HCT116 (cell line): ENCODE measurements at regions not wholly inside any gene's neighbourhood (a gene's known extent, or its start where the extent isn't known, plus 50 kb on each side); places are given as distances from the start of the nearest gene placed in this dataset.

Experiments used
- ATAC-seq: fragments of 200-7000 bp; cut with Tn5 transposase; 2 replicates; pipeline ENCODE4 v1.9.1; 2020; ENCODE audit warnings: mild to moderate bottlenecking, moderate library complexity
- BruUV-seq: library from RNA; stranded (reverse); fragments of 400-500 nt; replicated peaks from 2 replicates; lab custom pipeline; 2021; lab: Mats Ljungman, UMichigan
- CTCF ChIA-PET: fragments of 300-600 bp; sonication (Branson Sonifier 250); formaldehyde crosslinking; loops from one replicate; lab custom pipeline; 2021; ENCODE audit warnings: antibody characterized with exemption; lab: Charles Lee
- POLR2A ChIA-PET: fragments of 300-600, 350-600 bp; sonication (Branson Sonifier 250); formaldehyde crosslinking; loops from one replicate; lab custom pipeline; 2021; ENCODE audit warnings: antibody characterized with exemption; lab: Charles Lee
- RAD21 ChIA-PET, 2 experiments: fragments of 300-600 bp; sonication (Branson Sonifier 250); formaldehyde crosslinking; loops; one replicate each; lab custom pipeline; 2023; ENCODE audit warnings: low total read pairs in 2 of 2; ENCODE audit not compliant: uncharacterized antibody in 2 of 2, unreplicated experiment in 2 of 2, low non-redundant PET in 1 of 2; lab: Charles Lee
- DNase-seq: peaks from one replicate; pipeline ENCODE4 v3.0.0-alpha.2; 2010; ENCODE audit warnings: low read depth, low spot score
- H2AFZ ChIP-seq: fragments of 200-600 bp; shearing (Covaris generic), sonication (generic); 2 replicates; pipeline ENCODE4 v1.6.1; 2017; ENCODE audit warnings: low read depth, mixed run types, mixed read lengths, antibody characterized with exemption, low read length; ENCODE audit not compliant: poor library complexity, severe bottlenecking
- H3K27ac ChIP-seq: 2 replicates; pipeline ENCODE4 v1.5.1; 2012; ENCODE audit warnings: low read depth, low read length
- H3K27me3 ChIP-seq: fragments of 200-600 bp; sonication (generic); 2 replicates; pipeline ENCODE4 v1.6.1; 2016; ENCODE audit warnings: mixed run types, low read length, mixed read lengths; ENCODE audit not compliant: insufficient read depth
- H3K36me3 ChIP-seq, 2 experiments: fragments of 200-500 bp in 1 of 2; fragments of 200-600 bp in 1 of 2; sonication (Bioruptor generic) in 1 of 2; sonication (generic) in 1 of 2; 2 replicates each; pipeline versions ENCODE4 v1.5.1 to v1.6.1; 2014 to 2016; ENCODE audit warnings: low read length in 2 of 2, inconsistent platforms in 1 of 2, mixed read lengths in 1 of 2, mixed run types in 1 of 2; ENCODE audit not compliant: insufficient read depth in 2 of 2, control insufficient read depth in 1 of 2
- H3K4me1 ChIP-seq, 2 experiments: fragments of 200-600 bp in 1 of 2; sonication (generic) in 1 of 2; 2 replicates each; pipeline versions ENCODE4 v1.5.1 to v1.6.1; 2012 to 2017; ENCODE audit warnings: low read length in 2 of 2, inconsistent platforms in 1 of 2, mild to moderate bottlenecking in 1 of 2, mixed read lengths in 1 of 2, mixed run types in 1 of 2, moderate library complexity in 1 of 2; ENCODE audit not compliant: insufficient read depth in 2 of 2, control insufficient read depth in 1 of 2
- H3K4me2 ChIP-seq: fragments of 200-600 bp; sonication (generic); 2 replicates; pipeline ENCODE4 v1.6.1; 2017; ENCODE audit warnings: mixed run types, low read length, mixed read lengths
- H3K4me3 ChIP-seq, 2 experiments: fragments of 200-600 bp in 1 of 2; sonication (generic) in 1 of 2; replicated peaks in 1 of 2; 2 replicates each; pipeline ENCODE4 v1.5.1; 2011 to 2016; ENCODE audit warnings: low read length in 2 of 2, control low read depth in 1 of 2, low read depth in 1 of 2, mild to moderate bottlenecking in 1 of 2, mixed read lengths in 1 of 2, mixed run types in 1 of 2
- H3K79me2 ChIP-seq: fragments of 200-600 bp; sonication (generic); 2 replicates; pipeline ENCODE4 v1.6.1; 2017; ENCODE audit warnings: mild to moderate bottlenecking, mixed run types, low read length, moderate library complexity, mixed read lengths; ENCODE audit not compliant: insufficient read depth
- H3K9ac ChIP-seq: fragments of 200-600 bp; sonication (generic); 2 replicates; pipeline ENCODE4 v1.6.1; 2016; ENCODE audit warnings: low read length, mixed read lengths
- H3K9me2 ChIP-seq: fragments of 200-600 bp; sonication (generic), shearing (Covaris generic); 2 replicates; pipeline ENCODE4 v1.6.1; 2017; ENCODE audit warnings: mixed run types, mild to moderate bottlenecking, moderate library complexity; ENCODE audit not compliant: insufficient read depth
- H3K9me3 ChIP-seq, 2 experiments: fragments of 200-500 bp in 1 of 2; fragments of 200-600 bp in 1 of 2; sonication (Bioruptor generic) in 1 of 2; sonication (generic) in 1 of 2; 2 replicates each; pipeline ENCODE4 v1.6.1; 2014 to 2017; ENCODE audit warnings: low read length in 2 of 2, mixed read lengths in 2 of 2, inconsistent platforms in 1 of 2, low read depth in 1 of 2, mild to moderate bottlenecking in 1 of 2, mixed run types in 1 of 2, moderate library complexity in 1 of 2; ENCODE audit not compliant: control insufficient read depth in 1 of 2, insufficient read depth in 1 of 2
- H4K20me1 ChIP-seq: fragments of 200-600 bp; sonication (generic), shearing (Covaris generic); 2 replicates; pipeline ENCODE4 v1.6.1; 2017; ENCODE audit warnings: mixed run types, mild to moderate bottlenecking, moderate library complexity; ENCODE audit not compliant: insufficient read depth
- ATF3 ChIP-seq: IDR thresholded peaks from 2 replicates; pipeline ENCODE4 v1.6.1; 2012
- CTCF ChIP-seq, 3 experiments: fragments of 200-600 bp in 1 of 3; sonication (generic) in 1 of 3; IDR thresholded peaks in 2 of 3; conservative IDR thresholded peaks in 1 of 3; 2 replicates each; pipeline ENCODE4 v1.5.1; 2012 to 2017; ENCODE audit warnings: low read depth in 2 of 3, low read length in 2 of 3, antibody characterized with exemption in 1 of 3, borderline replicate concordance in 1 of 3, control low read depth in 1 of 3, mild to moderate bottlenecking in 1 of 3, mixed read lengths in 1 of 3, mixed run types in 1 of 3, moderate library complexity in 1 of 3; ENCODE audit not compliant: insufficient read depth in 1 of 3
- ELF1 ChIP-seq: IDR thresholded peaks from 2 replicates; pipeline ENCODE4 v1.6.1; 2012; ENCODE audit warnings: low read depth, borderline replicate concordance
- EZH2 ChIP-seq: fragments of 200-600 bp; sonication (generic); IDR thresholded peaks from 2 replicates; pipeline ENCODE4 v1.6.1; 2017; ENCODE audit warnings: antibody characterized with exemption, mixed run types
- MAX ChIP-seq: IDR thresholded peaks from 2 replicates; pipeline ENCODE4 v1.6.1; 2012
- POLR2A ChIP-seq: IDR thresholded peaks from 2 replicates; pipeline ENCODE4 v1.7.0; 2011; ENCODE audit warnings: borderline replicate concordance; ENCODE audit not compliant: insufficient read depth, insufficient read length; ENCODE audit errors: extremely low read depth
- RAD21 ChIP-seq: IDR thresholded peaks from 2 replicates; pipeline ENCODE4 v1.6.1; 2012; ENCODE audit warnings: low read depth, mild to moderate bottlenecking
- SIN3A ChIP-seq: IDR thresholded peaks from 2 replicates; pipeline ENCODE4 v1.6.1; 2012; ENCODE audit warnings: low read depth
- SP1 ChIP-seq: IDR thresholded peaks from 2 replicates; pipeline ENCODE4 v1.6.1; 2012; ENCODE audit warnings: low read depth
- SRF ChIP-seq: IDR thresholded peaks from 2 replicates; pipeline ENCODE4 v1.6.1; 2012; ENCODE audit warnings: low read depth
- YY1 ChIP-seq: IDR thresholded peaks from 2 replicates; pipeline ENCODE4 v1.6.1; 2011; ENCODE audit warnings: low read length, low read depth, moderate library complexity, mild to moderate bottlenecking; ENCODE audit not compliant: insufficient replicate concordance; ENCODE audit errors: extremely low read depth
- ZFX ChIP-seq: fragments of 450-650 bp; IDR thresholded peaks from 2 replicates; pipeline ENCODE4 v1.6.1; 2017
- intact Hi-C: fragments of 100-400 bp; cut with micrococcal nuclease; formaldehyde crosslinking; loops from 2 replicates; pipeline ENCODE4 v1.10.0; 2022
- TF ChIP-seq, protein P1 (sequence below): IDR thresholded peaks from 2 replicates; pipeline ENCODE4 v1.6.1; 2012; ENCODE audit warnings: low read depth

DNA sequence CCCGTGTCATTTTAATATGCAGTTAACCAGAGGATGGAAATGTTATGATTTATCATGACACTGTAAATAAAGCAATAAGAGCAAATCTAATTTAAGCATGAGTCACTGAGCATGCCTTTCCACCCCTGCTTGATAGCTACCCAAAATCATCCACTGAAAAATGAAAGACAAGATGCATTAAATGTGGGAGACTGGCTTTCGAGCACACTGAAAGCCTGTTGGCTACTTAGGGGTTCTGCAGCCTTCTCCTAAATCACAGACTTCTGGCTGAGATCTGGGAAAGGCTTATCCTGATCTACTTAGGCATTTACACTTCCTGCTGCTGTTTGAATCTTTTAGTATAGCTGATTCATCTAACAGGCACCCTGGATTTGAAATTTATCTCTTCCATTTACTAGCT lies 778.3 kb upstream of the CDH7 start:
- no peaks in the 10 kb centered on the region for H3K27me3 ChIP-seq
- DNase-seq: no peak
- POLR2A ChIA-PET: no interaction called here

More for the DNA sequence above, 778.3 kb upstream of the CDH7 start:
- Histone ChIP-seq H3K4me2 (no peak overlapping the region), H3K9me3 (peaks cover 5 to 27% of the 10 kb centered on the region in 2 experiments; a peak in 1 of 4 replicates), H4K20me1 (no peaks in the 10 kb centered on the region), H3K36me3 (no peaks in the 10 kb centered on the region), H3K79me2 (no peaks in the 10 kb centered on the region), H3K4me1 (no peaks in the 10 kb centered on the region), H2AFZ (no peak overlapping the region), H3K9me2 (no peaks in the 10 kb centered on the region), H3K4me3 (no peak overlapping the region), H3K27ac (no peak overlapping the region), H3K9ac (no peak overlapping the region)
- ChIA-PET CTCF (no interaction called here), RAD21 (no interaction called here)
- BruUV-seq: no TSS peak
- intact Hi-C loops: no loop called here
- no peak for ATAC-seq
- TF ChIP-seq, protein P1, sequence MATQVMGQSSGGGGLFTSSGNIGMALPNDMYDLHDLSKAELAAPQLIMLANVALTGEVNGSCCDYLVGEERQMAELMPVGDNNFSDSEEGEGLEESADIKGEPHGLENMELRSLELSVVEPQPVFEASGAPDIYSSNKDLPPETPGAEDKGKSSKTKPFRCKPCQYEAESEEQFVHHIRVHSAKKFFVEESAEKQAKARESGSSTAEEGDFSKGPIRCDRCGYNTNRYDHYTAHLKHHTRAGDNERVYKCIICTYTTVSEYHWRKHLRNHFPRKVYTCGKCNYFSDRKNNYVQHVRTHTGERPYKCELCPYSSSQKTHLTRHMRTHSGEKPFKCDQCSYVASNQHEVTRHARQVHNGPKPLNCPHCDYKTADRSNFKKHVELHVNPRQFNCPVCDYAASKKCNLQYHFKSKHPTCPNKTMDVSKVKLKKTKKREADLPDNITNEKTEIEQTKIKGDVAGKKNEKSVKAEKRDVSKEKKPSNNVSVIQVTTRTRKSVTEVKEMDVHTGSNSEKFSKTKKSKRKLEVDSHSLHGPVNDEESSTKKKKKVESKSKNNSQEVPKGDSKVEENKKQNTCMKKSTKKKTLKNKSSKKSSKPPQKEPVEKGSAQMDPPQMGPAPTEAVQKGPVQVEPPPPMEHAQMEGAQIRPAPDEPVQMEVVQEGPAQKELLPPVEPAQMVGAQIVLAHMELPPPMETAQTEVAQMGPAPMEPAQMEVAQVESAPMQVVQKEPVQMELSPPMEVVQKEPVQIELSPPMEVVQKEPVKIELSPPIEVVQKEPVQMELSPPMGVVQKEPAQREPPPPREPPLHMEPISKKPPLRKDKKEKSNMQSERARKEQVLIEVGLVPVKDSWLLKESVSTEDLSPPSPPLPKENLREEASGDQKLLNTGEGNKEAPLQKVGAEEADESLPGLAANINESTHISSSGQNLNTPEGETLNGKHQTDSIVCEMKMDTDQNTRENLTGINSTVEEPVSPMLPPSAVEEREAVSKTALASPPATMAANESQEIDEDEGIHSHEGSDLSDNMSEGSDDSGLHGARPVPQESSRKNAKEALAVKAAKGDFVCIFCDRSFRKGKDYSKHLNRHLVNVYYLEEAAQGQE: no peak
- TF ChIP-seq ZFX: no peak
- TF ChIP-seq POLR2A: no peak
- TF ChIP-seq YY1: no peak
- TF ChIP-seq EZH2: no peak
- TF ChIP-seq SP1: no peak
- no peak for TF ChIP-seq MAX
- TF ChIP-seq CTCF (IDR thresholded peaks at IDR 0.05 in 2 of 3, conservative IDR thresholded peaks at IDR 0.05 in 1 of 3; ENCODE audit: borderline replicate concordance in 1 of 3, insufficient read depth in 1 of 3, low read depth in 2 of 3, low read length in 2 of 3): no peak
- TF ChIP-seq RAD21: no peak
- TF ChIP-seq SIN3A: no peak
- TF ChIP-seq ELF1: no peak
- no peak for TF ChIP-seq SRF
- no peak for TF ChIP-seq ATF3
